ENCODE measurements at regions not wholly inside any gene's neighbourhood (a gene's known extent, or its start where the extent isn't known, plus 50 kb on each side); places are given as distances from the start of the nearest gene placed in this dataset.
"Not testable (repeated sequence)": the region's sequence is repeated elsewhere in the genome, so short reads cannot be mapped to it uniquely, and the experiment has no call there.

DNA sequence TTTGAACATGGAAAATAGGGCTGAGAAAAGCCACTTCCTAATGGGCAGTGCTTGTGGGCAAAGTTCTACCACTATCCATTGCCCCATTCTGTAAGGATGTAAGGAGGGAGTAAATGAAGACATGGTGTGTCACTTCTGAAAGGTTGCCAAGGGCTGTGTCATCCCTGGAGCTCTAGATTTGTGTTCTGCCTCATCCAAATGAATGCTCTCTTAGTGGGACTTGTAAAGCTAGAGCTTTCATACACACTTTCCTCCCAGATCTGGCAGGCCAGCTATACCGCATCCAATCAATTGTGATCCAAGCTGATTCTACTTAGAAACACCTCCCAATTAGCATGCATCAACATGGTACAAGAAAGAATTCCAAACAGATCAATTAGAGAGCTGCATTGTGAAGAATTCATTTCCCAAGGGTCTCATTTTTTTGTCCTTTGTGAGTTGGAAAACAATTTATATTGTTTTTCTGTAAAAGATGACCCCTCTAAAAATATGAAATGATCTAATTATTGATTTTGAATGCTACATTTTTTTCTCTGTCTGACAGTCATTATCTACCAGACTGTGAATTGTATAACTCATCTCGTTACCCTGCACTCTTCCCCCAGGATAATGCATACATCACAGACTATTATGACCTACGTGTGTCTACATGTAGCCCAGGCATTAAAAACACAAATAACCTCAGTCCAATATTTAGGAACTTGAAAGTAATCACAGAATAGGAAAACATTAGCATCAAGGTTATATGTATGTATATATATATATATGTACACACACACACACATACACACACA, 117.1 kb upstream of the DUSP10 start:
- H3K36me3 ChIP-seq (ENCODE audit: control insufficient read depth, low read depth, low read length) = no peaks in the 10 kb centered on the region
- H3K9ac ChIP-seq (ENCODE audit: low read length) = no peak overlapping the region
- H3K27ac ChIP-seq (ENCODE audit: low read length) = no peak overlapping the region
- H3K4me3 ChIP-seq (ENCODE audit: low read length) = no peak overlapping the region
- no peaks in the 10 kb centered on the region for H3K27me3 ChIP-seq (ENCODE audit: control insufficient read depth, insufficient read depth, low read length)
- no peaks in the 10 kb centered on the region for H3K9me3 ChIP-seq (ENCODE audit: control insufficient read depth, low read depth, low read length)
- no peaks in the 10 kb centered on the region for H3K4me1 ChIP-seq (ENCODE audit: control insufficient read depth, low read depth, low read length)

- not testable (repeated sequence) for H3K36me3 ChIP-seq (ENCODE audit: control insufficient read depth, low read depth, low read length); H3K9ac ChIP-seq (ENCODE audit: low read length); H3K27me3 ChIP-seq (ENCODE audit: control insufficient read depth, insufficient read depth, low read length); H3K4me1 ChIP-seq (ENCODE audit: control insufficient read depth, low read depth, low read length); H3K4me3 ChIP-seq (ENCODE audit: low read length); H3K27ac ChIP-seq (ENCODE audit: low read length); H3K9me3 ChIP-seq (ENCODE audit: control insufficient read depth, low read depth, low read length)
Observed at GRCh38 chr1:221857094-221857444, 115.2 kb upstream of the DUSP10 start.

DNA sequence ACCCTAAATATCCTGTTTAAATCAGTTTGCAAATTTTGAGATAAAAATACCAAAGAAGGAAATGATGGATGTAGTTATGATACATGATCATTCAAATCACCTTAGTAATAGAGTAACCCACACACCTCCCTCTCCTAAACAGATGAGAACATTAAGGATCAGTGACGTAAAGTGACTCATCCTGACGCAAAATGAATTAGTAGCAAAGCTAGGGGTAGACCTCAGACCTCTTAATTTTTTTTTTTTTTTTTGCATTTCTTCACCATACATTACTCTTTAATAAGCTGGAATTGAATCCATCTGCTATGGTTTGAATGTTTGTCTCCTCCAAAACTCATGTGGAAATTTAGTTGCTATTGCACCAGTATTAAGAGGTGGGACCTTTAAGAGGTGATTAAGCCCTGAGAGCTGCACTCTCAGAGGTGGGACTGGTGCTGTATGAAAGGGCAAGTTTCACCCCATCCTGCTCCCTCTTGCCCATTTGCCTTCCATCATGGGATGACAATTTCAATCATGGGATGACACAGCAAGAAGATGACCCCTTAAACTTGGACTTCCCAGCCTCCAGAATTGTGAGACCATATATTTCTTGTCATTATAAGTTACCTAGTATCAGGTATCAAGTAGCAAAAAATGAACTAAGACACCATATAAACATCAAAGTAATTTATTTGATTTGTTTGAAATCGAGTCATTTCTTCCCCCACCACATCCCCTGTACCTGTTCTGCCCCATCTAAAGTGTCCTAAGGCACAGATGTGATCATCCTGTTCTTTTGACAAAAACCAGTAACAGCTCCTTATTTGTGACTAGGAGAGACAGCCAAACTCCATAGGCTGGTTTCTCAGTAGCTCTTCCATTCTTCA, 114.6 kb upstream of the DUSP10 start:
- Histone ChIP-seq H3K9me3 (ENCODE audit: control insufficient read depth, low read depth, low read length) (no peaks in the 10 kb centered on the region), H3K4me1 (ENCODE audit: control insufficient read depth, low read depth, low read length) (no peaks in the 10 kb centered on the region), H3K36me3 (ENCODE audit: control insufficient read depth, low read depth, low read length) (no peaks in the 10 kb centered on the region), H3K4me3 (ENCODE audit: low read length) (no peak overlapping the region), H3K9ac (ENCODE audit: low read length) (no peak overlapping the region), H3K27ac (ENCODE audit: low read length) (no peak overlapping the region), H3K27me3 (ENCODE audit: control insufficient read depth, insufficient read depth, low read length) (no peaks in the 10 kb centered on the region)

DNA sequence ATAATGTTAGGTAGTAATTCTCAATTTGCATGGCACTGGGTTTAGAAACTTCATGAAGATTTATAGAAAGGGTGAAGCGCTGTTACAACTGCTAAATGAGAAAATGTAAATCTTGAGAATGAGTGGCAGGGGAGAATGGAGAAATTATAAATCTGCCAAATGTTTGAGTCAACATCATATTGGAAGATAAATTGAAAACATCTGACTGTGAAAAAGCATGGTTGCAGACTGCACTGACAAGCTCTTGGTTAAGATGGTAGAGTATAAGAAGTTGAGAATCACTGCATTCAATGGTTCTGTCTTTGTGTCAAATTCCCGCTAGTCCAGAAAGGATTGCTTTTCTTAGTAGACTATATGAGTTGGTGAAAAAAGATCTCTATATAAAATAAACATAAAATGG, 113.3 kb upstream of the DUSP10 start:
- Histone ChIP-seq H3K9ac (ENCODE audit: low read length) (no peak overlapping the region), H3K4me1 (ENCODE audit: control insufficient read depth, low read depth, low read length) (no peaks in the 10 kb centered on the region), H3K27me3 (ENCODE audit: control insufficient read depth, insufficient read depth, low read length) (no peaks in the 10 kb centered on the region)

GRCh38 chr1:221851336-221851735, 109.4 kb upstream of the DUSP10 start:
- no peaks in the 10 kb centered on the region for H3K4me1 ChIP-seq (ENCODE audit: control insufficient read depth, low read depth, low read length)
- no peaks in the 10 kb centered on the region for H3K36me3 ChIP-seq (ENCODE audit: control insufficient read depth, low read depth, low read length)
- H3K4me3 ChIP-seq (ENCODE audit: low read length) = no peak overlapping the region
- no peaks in the 10 kb centered on the region for H3K9me3 ChIP-seq (ENCODE audit: control insufficient read depth, low read depth, low read length)
- no peak overlapping the region for H3K27ac ChIP-seq (ENCODE audit: low read length)
- no peaks in the 10 kb centered on the region for H3K27me3 ChIP-seq (ENCODE audit: control insufficient read depth, insufficient read depth, low read length)
- H3K9ac ChIP-seq (ENCODE audit: low read length) = no peak overlapping the region

More for the DNA sequence above, 113.3 kb upstream of the DUSP10 start:
- H3K36me3 ChIP-seq (ENCODE audit: control insufficient read depth, low read depth, low read length) = no peaks in the 10 kb centered on the region
- no peaks in the 10 kb centered on the region for H3K9me3 ChIP-seq (ENCODE audit: control insufficient read depth, low read depth, low read length)
- no peak overlapping the region for H3K4me3 ChIP-seq (ENCODE audit: low read length)
- no peak overlapping the region for H3K27ac ChIP-seq (ENCODE audit: low read length)

GRCh38 chr1:221850470-221851187, 108.7 kb upstream of the DUSP10 start:
- H3K27me3 ChIP-seq (ENCODE audit: control insufficient read depth, insufficient read depth, low read length) = no peaks in the 10 kb centered on the region
- no peak overlapping the region for H3K9ac ChIP-seq (ENCODE audit: low read length)
- H3K4me1 ChIP-seq (ENCODE audit: control insufficient read depth, low read depth, low read length) = no peaks in the 10 kb centered on the region
- no peak overlapping the region for H3K4me3 ChIP-seq (ENCODE audit: low read length)
- H3K36me3 ChIP-seq (ENCODE audit: control insufficient read depth, low read depth, low read length) = no peaks in the 10 kb centered on the region
- no peak overlapping the region for H3K27ac ChIP-seq (ENCODE audit: low read length)
- H3K9me3 ChIP-seq (ENCODE audit: control insufficient read depth, low read depth, low read length) = no peaks in the 10 kb centered on the region

GRCh38 chr1:221849897-221850296, 108.0 kb upstream of the DUSP10 start:
- Histone ChIP-seq H3K9ac (ENCODE audit: low read length) (no peak overlapping the region), H3K27ac (ENCODE audit: low read length) (no peak overlapping the region), H3K9me3 (ENCODE audit: control insufficient read depth, low read depth, low read length) (no peaks in the 10 kb centered on the region), H3K27me3 (ENCODE audit: control insufficient read depth, insufficient read depth, low read length) (no peaks in the 10 kb centered on the region), H3K4me3 (ENCODE audit: low read length) (no peak overlapping the region), H3K36me3 (ENCODE audit: control insufficient read depth, low read depth, low read length) (no peaks in the 10 kb centered on the region), H3K4me1 (ENCODE audit: control insufficient read depth, low read depth, low read length) (no peaks in the 10 kb centered on the region)

GRCh38 chr1:221849110-221849509, 107.2 kb upstream of the DUSP10 start:
- no peaks in the 10 kb centered on the region for H3K9me3 ChIP-seq (ENCODE audit: control insufficient read depth, low read depth, low read length)
- no peaks in the 10 kb centered on the region for H3K4me1 ChIP-seq (ENCODE audit: control insufficient read depth, low read depth, low read length)
- H3K36me3 ChIP-seq (ENCODE audit: control insufficient read depth, low read depth, low read length) = no peaks in the 10 kb centered on the region
- no peaks in the 10 kb centered on the region for H3K27me3 ChIP-seq (ENCODE audit: control insufficient read depth, insufficient read depth, low read length)
- no peak overlapping the region for H3K27ac ChIP-seq (ENCODE audit: low read length)
- H3K4me3 ChIP-seq (ENCODE audit: low read length) = no peak overlapping the region
- no peak overlapping the region for H3K9ac ChIP-seq (ENCODE audit: low read length)

- Histone ChIP-seq H3K4me1 (ENCODE audit: control insufficient read depth, low read depth, low read length) (no peaks in the 10 kb centered on the region), H3K9ac (ENCODE audit: low read length) (no peak overlapping the region), H3K27ac (ENCODE audit: low read length) (no peak overlapping the region), H3K36me3 (ENCODE audit: control insufficient read depth, low read depth, low read length) (no peaks in the 10 kb centered on the region), H3K27me3 (ENCODE audit: control insufficient read depth, insufficient read depth, low read length) (no peaks in the 10 kb centered on the region), H3K4me3 (ENCODE audit: low read length) (no peak overlapping the region), H3K9me3 (ENCODE audit: control insufficient read depth, low read depth, low read length) (no peaks in the 10 kb centered on the region)
Observed at GRCh38 chr1:221847676-221848075, 105.8 kb upstream of the DUSP10 start.

DNA sequence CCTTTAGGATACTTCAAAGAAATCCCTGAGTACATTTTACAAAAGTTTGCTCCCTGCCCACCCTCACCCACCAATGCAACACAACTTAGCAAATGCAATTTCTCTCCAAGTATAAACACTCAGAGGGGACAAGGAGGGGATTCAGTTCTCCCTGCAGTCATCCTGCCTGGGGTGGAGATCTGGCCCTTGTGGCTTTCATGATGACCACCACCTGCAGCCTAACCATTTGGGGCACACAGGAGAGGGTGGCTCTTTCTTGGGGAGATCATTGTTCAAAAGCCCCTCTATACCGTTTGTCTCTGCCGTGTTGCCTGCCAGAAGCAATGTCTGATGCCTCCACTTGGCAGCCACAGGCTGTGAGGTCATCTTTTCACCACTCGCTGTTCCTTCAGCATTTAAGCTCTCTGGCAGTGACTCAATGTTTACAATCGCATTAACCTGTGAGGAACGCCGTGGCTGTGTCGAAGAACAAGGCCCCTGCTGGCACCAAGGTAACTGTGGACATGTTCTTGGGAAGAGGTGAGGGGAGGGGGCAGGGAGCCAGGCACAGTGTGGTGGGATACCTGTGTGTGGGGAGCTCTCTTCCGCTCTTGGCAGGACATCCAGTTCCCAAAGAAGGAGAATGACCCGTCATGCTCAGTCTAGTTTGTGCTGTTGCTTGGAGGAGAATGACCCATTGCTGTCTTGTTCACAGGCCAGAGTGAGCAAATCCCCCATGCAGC, 103.9 kb upstream of the DUSP10 start:
- Histone ChIP-seq H3K4me3 (ENCODE audit: low read length) (no peak overlapping the region), H3K27me3 (ENCODE audit: control insufficient read depth, insufficient read depth, low read length) (no peaks in the 10 kb centered on the region), H3K36me3 (ENCODE audit: control insufficient read depth, low read depth, low read length) (no peaks in the 10 kb centered on the region), H3K27ac (ENCODE audit: low read length) (no peak overlapping the region), H3K9ac (ENCODE audit: low read length) (no peak overlapping the region), H3K9me3 (ENCODE audit: control insufficient read depth, low read depth, low read length) (no peaks in the 10 kb centered on the region), H3K4me1 (ENCODE audit: control insufficient read depth, low read depth, low read length) (no peaks in the 10 kb centered on the region)

GRCh38 chr1:221841983-221842335, 100.1 kb upstream of the DUSP10 start:
- Histone ChIP-seq H3K9ac (ENCODE audit: low read length) (no peak overlapping the region), H3K4me3 (ENCODE audit: low read length) (no peak overlapping the region), H3K36me3 (ENCODE audit: control insufficient read depth, low read depth, low read length) (no peaks in the 10 kb centered on the region), H3K27ac (ENCODE audit: low read length) (no peak overlapping the region), H3K27me3 (ENCODE audit: control insufficient read depth, insufficient read depth, low read length) (no peaks in the 10 kb centered on the region), H3K9me3 (ENCODE audit: control insufficient read depth, low read depth, low read length) (no peaks in the 10 kb centered on the region), H3K4me1 (ENCODE audit: control insufficient read depth, low read depth, low read length) (no peaks in the 10 kb centered on the region)
